WI38 (cell line): ENCODE measurements at regions not wholly inside any gene's neighbourhood (a gene's known extent, or its start where the extent isn't known, plus 50 kb on each side); places are given as distances from the start of the nearest gene placed in this dataset.

ENCODE experiments used
- H3K4me3 ChIP-seq: 2 replicates; pipeline ENCODE4 v1.5.1; 2011; ENCODE audit warnings: low read depth, mild to moderate bottlenecking, control low read depth, low read length
- CTCF ChIP-seq: IDR thresholded peaks from 2 replicates; pipeline ENCODE4 v1.5.1; 2012; ENCODE audit warnings: low read depth, mild to moderate bottlenecking, control low read depth, low read length

DNA sequence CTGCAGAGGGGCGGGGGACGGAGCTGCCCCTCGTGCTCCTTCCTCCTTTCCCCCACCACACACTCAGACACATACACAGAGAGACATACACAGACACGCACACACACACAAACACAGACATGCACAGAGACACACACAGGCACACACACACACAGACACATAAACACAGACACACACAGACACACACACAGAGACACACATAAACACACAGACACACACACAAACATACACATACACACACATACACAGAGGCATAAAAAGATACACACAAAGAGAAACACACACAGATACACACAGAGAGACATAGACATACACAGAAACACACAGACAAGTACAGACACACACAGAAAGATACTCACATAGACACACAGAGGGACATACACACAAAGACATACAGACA lies 136.0 kb downstream of the UQCRFS1 start:
- TF ChIP-seq CTCF, result no peak
- H3K4me3 ChIP-seq, result no peak overlapping the region

DNA sequence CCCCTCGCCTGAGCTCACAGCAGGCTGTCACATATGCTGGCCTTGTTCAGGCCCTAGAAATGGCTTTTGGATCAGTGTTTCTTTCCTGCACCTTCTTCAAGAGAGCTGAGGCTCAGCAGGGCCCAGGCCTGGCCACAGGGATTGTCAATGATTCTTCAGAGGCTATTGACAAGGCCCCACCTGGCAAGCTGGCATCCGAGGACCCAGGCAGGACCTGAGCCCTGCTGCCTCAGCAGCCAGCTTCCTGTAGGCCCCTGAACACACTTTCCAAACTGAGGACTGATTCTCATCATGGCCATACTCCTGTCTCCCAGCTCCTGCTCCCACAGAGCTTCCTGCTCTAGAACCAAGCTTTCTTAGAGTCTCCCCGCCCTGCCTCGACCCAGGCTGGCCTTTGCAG lies 136.8 kb downstream of the UQCRFS1 start:
- TF ChIP-seq CTCF, result no peak
- H3K4me3 ChIP-seq, result no peak overlapping the region

DNA sequence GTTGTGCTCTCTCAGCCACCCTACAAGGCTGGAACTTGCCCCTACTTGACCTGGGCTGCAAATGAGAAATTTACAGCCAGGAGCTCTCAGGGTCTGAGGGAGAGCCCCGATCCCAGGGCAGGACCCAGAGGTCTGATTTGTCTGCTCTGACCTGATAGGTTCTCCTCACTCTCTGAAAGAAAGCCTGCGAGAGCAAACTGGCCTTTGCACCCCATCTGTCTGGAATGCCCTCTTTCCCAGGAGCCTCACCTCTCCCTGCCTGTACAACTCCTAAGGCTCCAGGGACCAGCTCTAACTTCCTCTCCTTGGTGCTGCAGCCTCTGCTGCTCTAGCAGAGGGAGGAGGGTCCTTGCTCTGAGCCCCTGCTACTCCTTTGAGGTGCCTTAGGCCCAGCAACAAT lies 137.8 kb downstream of the UQCRFS1 start:
- H3K4me3 ChIP-seq, result no peak overlapping the region
- no peak for TF ChIP-seq CTCF

DNA sequence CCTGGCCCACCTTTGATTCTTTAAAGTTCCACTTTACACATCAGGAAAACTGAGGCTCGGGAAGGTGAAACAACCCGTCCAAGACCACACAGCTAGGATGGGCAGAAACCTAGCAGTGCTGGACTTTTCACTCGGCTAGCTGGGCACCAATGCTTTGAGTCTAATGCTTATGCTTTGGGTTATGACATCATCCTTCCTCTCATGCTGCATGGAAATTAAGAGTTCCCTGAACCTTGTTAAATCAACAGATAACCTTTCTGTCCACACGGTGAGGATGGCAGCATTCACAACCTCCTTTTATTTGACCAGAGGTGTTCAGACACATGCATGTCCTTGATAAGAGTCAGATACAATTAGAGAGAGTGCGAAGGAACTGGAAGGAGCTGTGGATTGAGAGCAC lies 138.4 kb downstream of the UQCRFS1 start:
- H3K4me3 ChIP-seq, result no peak overlapping the region

DNA sequence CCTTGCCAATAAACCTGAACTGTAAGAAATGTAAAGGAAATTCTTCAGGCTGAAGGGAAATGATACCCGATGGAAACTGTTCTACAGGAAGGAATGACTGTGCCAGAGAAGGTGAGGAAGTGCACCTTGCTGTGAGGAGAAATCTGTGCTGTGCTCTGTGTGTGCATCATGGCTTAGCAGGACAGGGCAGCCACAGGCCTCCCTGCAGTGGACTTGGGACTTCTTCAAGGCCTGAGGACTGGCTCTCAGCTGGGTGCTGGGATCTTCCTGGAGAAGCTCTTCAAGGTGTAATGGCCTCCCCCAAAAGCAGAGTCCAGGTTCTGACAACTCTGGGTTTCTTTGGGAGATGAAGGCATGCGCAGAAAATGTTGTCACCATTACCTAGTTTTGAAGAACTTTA lies 145.1 kb downstream of the UQCRFS1 start:
- TF ChIP-seq CTCF, result no peak
- no peak overlapping the region for H3K4me3 ChIP-seq

More for the DNA sequence above, 138.4 kb downstream of the UQCRFS1 start:
- no peak for TF ChIP-seq CTCF

DNA sequence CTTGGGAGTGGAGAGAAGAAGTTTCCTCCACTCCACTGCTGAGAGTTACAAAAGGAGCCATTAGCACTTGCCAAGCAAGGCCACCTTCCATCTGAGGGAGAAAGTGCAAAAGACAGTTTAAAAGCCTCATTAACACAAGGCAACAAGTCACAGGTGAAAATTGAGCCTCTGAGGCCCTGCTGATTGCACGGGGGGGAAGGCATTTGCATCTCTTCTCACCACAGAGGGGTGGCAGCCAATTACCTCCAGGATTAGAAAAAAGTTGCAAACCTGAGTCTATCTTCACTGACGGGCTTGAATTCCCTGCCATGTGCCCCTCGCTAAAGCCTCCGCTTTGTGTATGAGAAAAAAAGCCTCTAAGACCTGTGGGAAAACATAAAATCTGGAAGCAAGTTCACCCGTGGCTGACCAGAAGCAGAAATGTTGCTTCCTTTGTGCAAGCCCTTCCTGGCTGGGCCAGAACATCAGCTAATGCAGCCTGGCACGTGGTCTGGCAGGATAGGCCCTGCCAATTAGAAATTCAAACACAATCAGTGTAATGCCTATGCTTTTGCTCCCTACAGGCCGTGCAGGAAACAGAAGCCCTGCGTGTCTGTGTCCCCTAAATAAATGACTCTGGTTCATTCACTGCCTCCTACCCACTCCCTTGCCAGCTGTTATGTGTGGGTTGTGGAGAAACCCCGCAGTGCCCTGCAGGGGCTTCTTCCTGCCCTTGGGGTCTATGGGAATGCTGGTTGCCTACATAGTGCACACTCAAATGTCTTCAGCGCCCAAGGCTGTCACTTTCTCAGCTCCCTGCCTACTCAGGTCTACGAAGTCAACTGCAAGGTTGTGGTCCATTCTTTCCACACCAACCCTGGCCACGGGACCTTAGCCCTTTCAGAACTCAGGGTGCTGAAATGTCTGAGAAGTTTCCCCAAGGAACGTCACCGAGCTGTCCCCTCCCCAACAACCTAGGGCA lies 150.2 kb downstream of the UQCRFS1 start:
- TF ChIP-seq CTCF, result no peak

GRCh38 chr19:29060813-29061364 lies 152.1 kb downstream of the UQCRFS1 start:
- no peak for TF ChIP-seq CTCF
- H3K4me3 ChIP-seq, result no peak overlapping the region

More for the DNA sequence above, 150.2 kb downstream of the UQCRFS1 start:
- no peak overlapping the region for H3K4me3 ChIP-seq
